CD14-positive monocyte (primary cell): ENCODE measurements at regions not wholly inside any gene's neighbourhood (a gene's known extent, or its start where the extent isn't known, plus 50 kb on each side); places are given as distances from the start of the nearest gene placed in this dataset.
A peak's percentile ranks its signal among the peaks of the same experiment; 100 is the strongest.

Experiments
- DNase-seq, 3 donors: peaks; one replicate each; pipeline ENCODE4 v3.0.0-alpha.2; 2011 to 2022
- H2AFZ ChIP-seq: 2 replicates; pipeline ENCODE4 v1.6.0; 2012; ENCODE audit warnings: mild to moderate bottlenecking, low read depth, low read length, inconsistent platforms; ENCODE audit not compliant: insufficient read depth, poor library complexity, severe bottlenecking
- H3K27ac ChIP-seq, 2 donors: 1 replicate in 1 of 2; 2 replicates in 1 of 2; pipeline ENCODE4 v1.5.1; 2012 to 2013; ENCODE audit warnings: low read length in 2 of 2, control low read depth in 1 of 2, inconsistent platforms in 1 of 2, low read depth in 1 of 2, mild to moderate bottlenecking in 1 of 2
- H3K27me3 ChIP-seq, 2 donors: one replicate each; pipeline versions ENCODE4 v1.6.0 to v1.6.1; 2011 to 2013; ENCODE audit warnings: low read length in 2 of 2; ENCODE audit not compliant: control insufficient read depth in 2 of 2, insufficient read depth in 2 of 2
- H3K36me3 ChIP-seq, 2 donors: replicated peaks in 1 of 2; 1 replicate in 1 of 2; 2 replicates in 1 of 2; pipeline versions ENCODE4 v1.5.1 to v1.6.1; 2012 to 2013; ENCODE audit warnings: low read length in 2 of 2, control low read depth in 1 of 2, inconsistent platforms in 1 of 2, mild to moderate bottlenecking in 1 of 2; ENCODE audit not compliant: insufficient read depth in 2 of 2, control insufficient read depth in 1 of 2
- H3K4me1 ChIP-seq, 2 donors: 1 replicate in 1 of 2; 2 replicates in 1 of 2; pipeline versions ENCODE4 v1.5.1 to v1.6.1; 2012 to 2013; ENCODE audit warnings: low read length in 2 of 2, control low read depth in 1 of 2, inconsistent platforms in 1 of 2, mild to moderate bottlenecking in 1 of 2, moderate library complexity in 1 of 2; ENCODE audit not compliant: insufficient read depth in 2 of 2, control insufficient read depth in 1 of 2
- H3K4me2 ChIP-seq: replicated peaks from 2 replicates; pipeline ENCODE3; 2012; ENCODE audit warnings: low read length, moderate library complexity, mild to moderate bottlenecking; ENCODE audit not compliant: poor library complexity, severe bottlenecking; ENCODE audit errors: extremely low read depth
- H3K4me3 ChIP-seq, 3 experiments: fragments of 200-600 bp in 1 of 3; sonication (generic) in 1 of 3; replicated peaks in 1 of 3; 1 replicate in 2 of 3; 2 replicates in 1 of 3; pipeline ENCODE4 v1.5.1; 2011 to 2013; ENCODE audit warnings: low read length in 3 of 3, mild to moderate bottlenecking in 3 of 3, control low read depth in 2 of 3, low read depth in 2 of 3, inconsistent platforms in 1 of 3, moderate library complexity in 1 of 3
- H3K79me2 ChIP-seq: 2 replicates; pipeline ENCODE4 v1.6.0; 2012; ENCODE audit warnings: mild to moderate bottlenecking, control low read depth, inconsistent platforms, low read length, moderate library complexity; ENCODE audit not compliant: insufficient read depth
- H3K9ac ChIP-seq: 2 replicates; pipeline ENCODE4 v1.6.0; 2017; ENCODE audit warnings: low read length, mild to moderate bottlenecking; ENCODE audit not compliant: insufficient read depth, poor library complexity, severe bottlenecking
- H3K9me3 ChIP-seq, 2 donors: replicated peaks in 1 of 2; 1 replicate in 1 of 2; 2 replicates in 1 of 2; pipeline versions ENCODE4 v1.5.1 to v1.6.1; 2012 to 2013; ENCODE audit warnings: low read length in 2 of 2, control low read depth in 1 of 2; ENCODE audit not compliant: control insufficient read depth in 1 of 2, insufficient read depth in 1 of 2
- H4K20me1 ChIP-seq: 2 replicates; pipeline ENCODE4 v1.6.0; 2012; ENCODE audit warnings: mild to moderate bottlenecking, low read length, control low read depth, moderate library complexity; ENCODE audit not compliant: insufficient read depth
- H3K27ac Mint-ChIP-seq, 7 donors: one replicate each; pipeline ENCODE4 v1.8.0; 2020; ENCODE audit warnings: mild to moderate bottlenecking in 7 of 7, mixed read lengths in 7 of 7, moderate library complexity in 6 of 7, inconsistent platforms in 2 of 7
- H3K27me3 Mint-ChIP-seq, 3 donors: one replicate each; pipeline ENCODE4 v1.8.0; 2021 to 2022; ENCODE audit warnings: low read depth in 3 of 3, mild to moderate bottlenecking in 3 of 3, mixed read lengths in 3 of 3, moderate library complexity in 3 of 3, inconsistent platforms in 1 of 3
- H3K36me3 Mint-ChIP-seq, 2 donors: one replicate each; pipeline ENCODE4 v1.8.0; 2020; ENCODE audit warnings: mixed read lengths in 2 of 2, inconsistent platforms in 1 of 2, mild to moderate bottlenecking in 1 of 2
- H3K4me1 Mint-ChIP-seq: one replicate; pipeline ENCODE4 v1.8.0; 2020; ENCODE audit warnings: mild to moderate bottlenecking, mixed read lengths
- H3K4me3 Mint-ChIP-seq, 2 donors: one replicate each; pipeline ENCODE4 v1.8.0; 2020; ENCODE audit warnings: mild to moderate bottlenecking in 2 of 2, mixed read lengths in 2 of 2, moderate library complexity in 1 of 2
- H3K9me3 Mint-ChIP-seq, 7 donors: one replicate each; pipeline ENCODE4 v1.8.0; 2020 to 2022; ENCODE audit warnings: mixed read lengths in 7 of 7, mild to moderate bottlenecking in 6 of 7, moderate library complexity in 6 of 7, inconsistent platforms in 2 of 7
- CTCF ChIP-seq: fragments of 200-600 bp; IDR thresholded peaks from one replicate; pipeline ENCODE4 v1.8.0; 2022; ENCODE audit warnings: antibody characterized with exemption, mild to moderate bottlenecking
- WGBS: methylation state at CpG from one replicate; pipeline ENCODE4 v1.1.5; 2013; ENCODE audit warnings: missing lambda C conversion rate; ENCODE audit not compliant: insufficient coverage; 5-methylcytosine and 5-hydroxymethylcytosine counted together
- intact Hi-C, 2 donors: fragments of 100-400 bp; cut with micrococcal nuclease; formaldehyde crosslinking; loops; one replicate each; pipeline versions ENCODE4 v1.15.0 to v1.15.1; 2023

DNA sequence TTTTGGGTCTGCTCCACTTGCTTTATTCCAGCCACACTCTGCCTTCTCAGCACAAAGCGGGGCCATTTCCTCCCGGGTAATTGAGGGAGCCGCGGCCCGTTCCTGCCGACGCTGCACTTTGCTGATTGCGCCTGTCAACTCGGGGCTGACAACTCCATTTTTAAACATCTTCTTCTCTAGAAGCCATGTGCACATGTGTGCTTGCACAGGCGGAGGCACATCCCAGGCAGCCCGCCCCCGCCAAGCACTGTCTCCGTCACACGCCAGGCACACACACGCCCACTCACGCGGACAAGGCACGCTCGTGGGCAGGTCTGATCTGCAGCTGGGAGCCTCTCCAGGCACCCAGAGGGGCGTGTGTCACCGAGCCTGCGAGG lies 63.2 kb downstream of the ENGASE start:
- H2AFZ ChIP-seq: no peak overlapping the region
- intact Hi-C loops: no loop called here
- Mint-ChIP-seq H3K4me1 (no peaks in the 10 kb centered on the region), H3K4me3 (no peak overlapping the region), H3K27ac (no peak overlapping the region), H3K9me3 (peaks cover 0 to 11% (median 4%) of the 10 kb centered on the region in 7 donors), H3K36me3 (no peaks in the 10 kb centered on the region), H3K27me3 (peaks cover 14 to 27% (median 15%) of the 10 kb centered on the region in 3 donors)
- H3K9me3 ChIP-seq: peaks cover 0 to 5% of the 10 kb centered on the region in 2 donors
- H3K27ac ChIP-seq: no peak overlapping the region
- DNase-seq: no peak
- 59% methylated on average over 22 of the region's 22 CpGs for WGBS
- H3K79me2 ChIP-seq: no peaks in the 10 kb centered on the region
- no peaks in the 10 kb centered on the region for H3K27me3 ChIP-seq
- H4K20me1 ChIP-seq: no peaks in the 10 kb centered on the region
- H3K9ac ChIP-seq: no peak overlapping the region
- H3K4me2 ChIP-seq: no peak overlapping the region
- no peaks in the 10 kb centered on the region for H3K36me3 ChIP-seq
- no peak overlapping the region for H3K4me3 ChIP-seq
- no peak for TF ChIP-seq CTCF
- no peaks in the 10 kb centered on the region for H3K4me1 ChIP-seq

DNA sequence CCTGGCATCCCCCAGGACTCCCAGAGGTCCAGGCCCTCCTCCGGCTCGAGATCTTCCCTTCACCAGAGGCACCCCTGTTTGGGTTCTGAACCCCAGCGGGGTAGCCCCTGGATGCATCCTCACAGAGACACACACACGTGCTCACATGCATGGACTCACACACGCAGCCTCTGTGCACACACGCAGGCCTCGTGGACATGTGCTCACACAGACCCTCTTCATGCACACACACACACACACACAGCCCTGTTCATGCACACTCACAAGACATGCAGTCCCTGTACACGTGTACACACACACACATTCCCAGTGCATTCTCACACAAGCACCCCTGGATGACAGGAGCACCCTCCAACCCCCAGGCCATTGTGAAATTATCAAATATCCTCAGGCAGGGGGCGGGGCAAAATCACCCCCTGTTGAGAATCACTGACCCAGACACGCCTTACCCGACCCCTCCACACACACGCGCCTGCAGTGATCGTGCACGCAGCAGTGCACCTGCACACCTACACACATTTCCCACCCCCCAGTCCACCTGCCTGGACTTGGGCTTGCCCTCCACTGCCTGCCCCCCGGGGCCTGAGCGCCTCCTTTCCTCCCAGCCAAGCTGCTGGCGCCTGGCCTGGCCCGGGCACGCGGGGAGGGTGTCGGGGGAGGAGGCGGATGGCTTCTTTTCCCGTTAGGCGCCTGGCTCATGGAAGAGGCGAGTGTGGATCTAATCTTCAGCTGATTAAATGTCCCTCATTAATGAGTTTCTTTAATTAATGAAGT lies 62.6 kb downstream of the ENGASE start:
- H3K4me1 ChIP-seq: no peaks in the 10 kb centered on the region
- WGBS: 80% methylated on average over 16 of the region's 26 CpGs
- peaks cover 0 to 11% (median 4%) of the 10 kb centered on the region in 7 donors for H3K9me3 Mint-ChIP-seq

More for the DNA sequence above, 62.6 kb downstream of the ENGASE start:
- Histone ChIP-seq H3K79me2 (no peaks in the 10 kb centered on the region), H3K9me3 (peaks cover 0 to 5% of the 10 kb centered on the region in 2 donors), H4K20me1 (no peaks in the 10 kb centered on the region), H3K27ac (no peak overlapping the region), H2AFZ (no peak overlapping the region), H3K4me2 (no peak overlapping the region), H3K4me3 (no peak overlapping the region), H3K36me3 (no peaks in the 10 kb centered on the region), H3K9ac (no peak overlapping the region), H3K27me3 (no peaks in the 10 kb centered on the region)
- intact Hi-C loops: no loop called here
- no peak for TF ChIP-seq CTCF
- no peaks in the 10 kb centered on the region for H3K36me3 Mint-ChIP-seq
- no peak for DNase-seq
- peaks cover 14 to 26% (median 18%) of the 10 kb centered on the region in 3 donors for H3K27me3 Mint-ChIP-seq
- H3K27ac Mint-ChIP-seq: peak overlapping the region in 2 of 7 donors; percentile 18 to 62
- no peak overlapping the region for H3K4me3 Mint-ChIP-seq
- no peaks in the 10 kb centered on the region for H3K4me1 Mint-ChIP-seq
